ENCODE measurements at regions not wholly inside any gene's neighbourhood (a gene's known extent, or its start where the extent isn't known, plus 50 kb on each side); places are given as distances from the start of the nearest gene placed in this dataset.

DNA sequence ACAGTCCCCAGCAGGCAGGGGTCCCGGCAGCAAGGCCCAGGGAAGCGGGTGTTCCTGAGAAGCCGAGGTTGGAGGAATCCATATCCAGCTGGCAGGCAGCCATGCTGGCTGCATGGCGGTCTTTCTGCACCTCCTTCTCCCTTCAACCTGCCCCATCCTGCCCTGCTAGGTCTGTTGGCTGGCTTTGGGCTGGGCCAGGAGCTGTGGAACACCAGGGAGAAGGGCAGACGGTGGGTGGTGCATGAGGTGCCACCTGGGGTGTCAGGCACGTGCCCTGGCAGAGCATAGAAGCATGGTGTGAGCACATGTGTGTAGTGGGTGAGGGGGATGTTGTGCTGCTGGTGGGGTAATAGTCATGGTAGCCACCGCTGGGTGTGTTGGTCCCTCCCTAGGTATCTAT lies 150.1 kb downstream of the PJA1 start:
- TF ChIP-seq, protein P1, sequence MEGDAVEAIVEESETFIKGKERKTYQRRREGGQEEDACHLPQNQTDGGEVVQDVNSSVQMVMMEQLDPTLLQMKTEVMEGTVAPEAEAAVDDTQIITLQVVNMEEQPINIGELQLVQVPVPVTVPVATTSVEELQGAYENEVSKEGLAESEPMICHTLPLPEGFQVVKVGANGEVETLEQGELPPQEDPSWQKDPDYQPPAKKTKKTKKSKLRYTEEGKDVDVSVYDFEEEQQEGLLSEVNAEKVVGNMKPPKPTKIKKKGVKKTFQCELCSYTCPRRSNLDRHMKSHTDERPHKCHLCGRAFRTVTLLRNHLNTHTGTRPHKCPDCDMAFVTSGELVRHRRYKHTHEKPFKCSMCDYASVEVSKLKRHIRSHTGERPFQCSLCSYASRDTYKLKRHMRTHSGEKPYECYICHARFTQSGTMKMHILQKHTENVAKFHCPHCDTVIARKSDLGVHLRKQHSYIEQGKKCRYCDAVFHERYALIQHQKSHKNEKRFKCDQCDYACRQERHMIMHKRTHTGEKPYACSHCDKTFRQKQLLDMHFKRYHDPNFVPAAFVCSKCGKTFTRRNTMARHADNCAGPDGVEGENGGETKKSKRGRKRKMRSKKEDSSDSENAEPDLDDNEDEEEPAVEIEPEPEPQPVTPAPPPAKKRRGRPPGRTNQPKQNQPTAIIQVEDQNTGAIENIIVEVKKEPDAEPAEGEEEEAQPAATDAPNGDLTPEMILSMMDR (IDR thresholded peaks at IDR 0.05; ENCODE audit: low read depth, low read length, poor library complexity, severe bottlenecking) = no peak
- TF ChIP-seq EZH2phosphoT487 (IDR thresholded peaks at IDR 0.05; ENCODE audit: borderline replicate concordance, low read length) = no peak

Measured in DOHH2 (cell line).